Trophoblast cell (in vitro differentiated cells and primary cell): ENCODE measurements at regions not wholly inside any gene's neighbourhood (a gene's known extent, or its start where the extent isn't known, plus 50 kb on each side); places are given as distances from the start of the nearest gene placed in this dataset.

Experiments
- DNase-seq, 2 donors: peaks; one replicate each; pipeline ENCODE4 v3.0.0-alpha.2; 2016
- H2AFZ ChIP-seq: 2 replicates; pipeline ENCODE4 v1.6.1; 2013; ENCODE audit warnings: low read length, moderate library complexity, mild to moderate bottlenecking; ENCODE audit not compliant: insufficient read depth, poor library complexity
- H2AK5ac ChIP-seq: 2 replicates; pipeline ENCODE4 v1.6.1; 2013; ENCODE audit warnings: mild to moderate bottlenecking, low read length
- H2BK120ac ChIP-seq: 2 replicates; pipeline ENCODE4 v1.6.1; 2013; ENCODE audit warnings: low read length, mild to moderate bottlenecking, moderate library complexity; ENCODE audit not compliant: insufficient read depth, poor library complexity
- H2BK12ac ChIP-seq: 2 replicates; pipeline ENCODE4 v1.6.1; 2013; ENCODE audit warnings: mild to moderate bottlenecking, low read length, moderate library complexity
- H2BK5ac ChIP-seq: 2 replicates; pipeline ENCODE4 v1.6.1; 2013; ENCODE audit warnings: low read length, low read depth, moderate library complexity, mild to moderate bottlenecking; ENCODE audit not compliant: poor library complexity
- H3K14ac ChIP-seq: 2 replicates; pipeline ENCODE4 v1.6.1; 2013; ENCODE audit warnings: mild to moderate bottlenecking, low read length
- H3K18ac ChIP-seq: 2 replicates; pipeline ENCODE4 v1.6.1; 2013; ENCODE audit warnings: mild to moderate bottlenecking, low read length
- H3K23ac ChIP-seq: 2 replicates; pipeline ENCODE4 v1.6.1; 2013; ENCODE audit warnings: low read length
- H3K27ac ChIP-seq: 2 replicates; pipeline ENCODE4 v1.5.1; 2013; ENCODE audit warnings: low read depth, mild to moderate bottlenecking, inconsistent platforms, low read length, moderate library complexity
- H3K27me3 ChIP-seq: 2 replicates; pipeline ENCODE4 v1.6.1; 2013; ENCODE audit warnings: inconsistent platforms, mild to moderate bottlenecking, low read length, moderate library complexity; ENCODE audit not compliant: insufficient read depth
- H3K36me3 ChIP-seq, 2 experiments: 1 replicate in 1 of 2; 2 replicates in 1 of 2; pipeline ENCODE4 v1.6.1; 2013; ENCODE audit warnings: low read length in 2 of 2, mild to moderate bottlenecking in 2 of 2, moderate library complexity in 1 of 2; ENCODE audit not compliant: insufficient read depth in 2 of 2, control insufficient read depth in 1 of 2
- H3K4ac ChIP-seq: 2 replicates; pipeline ENCODE4 v1.6.1; 2013; ENCODE audit warnings: low read depth, mild to moderate bottlenecking, low read length, moderate library complexity
- H3K4me1 ChIP-seq, 2 experiments: 1 replicate in 1 of 2; 2 replicates in 1 of 2; pipeline ENCODE4 v1.6.1; 2013; ENCODE audit warnings: low read length in 2 of 2, mild to moderate bottlenecking in 2 of 2, moderate library complexity in 1 of 2; ENCODE audit not compliant: insufficient read depth in 2 of 2, control insufficient read depth in 1 of 2
- H3K4me2 ChIP-seq: 2 replicates; pipeline ENCODE4 v1.6.1; 2013; ENCODE audit warnings: inconsistent platforms, mild to moderate bottlenecking, low read length, moderate library complexity
- H3K4me3 ChIP-seq: 2 replicates; pipeline ENCODE4 v1.5.1; 2013; ENCODE audit warnings: mild to moderate bottlenecking, low read depth, low read length, inconsistent platforms
- H3K79me1 ChIP-seq: one replicate; pipeline ENCODE4 v1.6.1; 2013; ENCODE audit warnings: low read length
- H3K79me2 ChIP-seq: 2 replicates; pipeline ENCODE4 v1.6.1; 2013; ENCODE audit warnings: low read length, mild to moderate bottlenecking; ENCODE audit not compliant: control insufficient read depth, insufficient read depth, poor library complexity
- H3K9ac ChIP-seq: 2 replicates; pipeline ENCODE4 v1.6.1; 2013; ENCODE audit warnings: mild to moderate bottlenecking, low read length
- H3K9me3 ChIP-seq: 2 replicates; pipeline ENCODE4 v1.6.1; 2013; ENCODE audit warnings: low read depth, mild to moderate bottlenecking, control low read depth, inconsistent platforms, low read length; ENCODE audit not compliant: insufficient read depth
- H4K12ac ChIP-seq: 2 replicates; pipeline ENCODE4 v1.6.1; 2013; ENCODE audit warnings: low read depth, mild to moderate bottlenecking, low read length, moderate library complexity
- H4K8ac ChIP-seq: 2 replicates; pipeline ENCODE4 v1.6.1; 2013; ENCODE audit warnings: low read depth, mild to moderate bottlenecking, low read length, moderate library complexity
- H4K91ac ChIP-seq: one replicate; pipeline ENCODE4 v1.6.1; 2013; ENCODE audit warnings: low read depth, mild to moderate bottlenecking, low read length, moderate library complexity
- WGBS: extraction: QIAGEN DNeasy Blood & Tissue Kit; methylation state at CpG from one replicate; pipeline ENCODE4 v1.1.7; 2013; ENCODE audit warnings: missing lambda C conversion rate; ENCODE audit not compliant: insufficient read length, insufficient coverage; ENCODE audit errors: extremely low coverage; 5-methylcytosine and 5-hydroxymethylcytosine counted together

- no CpG with 5 or more reads among the region's 2 CpGs for WGBS
- Histone ChIP-seq H3K23ac (no peak overlapping the region), H3K9me3 (no peaks in the 10 kb centered on the region)
Observed at GRCh38 chr18:56538746-56539145, 99.6 kb downstream of the TXNL1 start.

GRCh38 chr18:56532176-56532840 is 106.1 kb downstream of the TXNL1 start:
- Histone ChIP-seq H3K79me1 (no peaks in the 10 kb centered on the region), H3K27ac (no peak overlapping the region), H2BK12ac (no peak overlapping the region), H3K4me1 (no peaks in the 10 kb centered on the region), H4K12ac (no peak overlapping the region), H3K4me3 (peak overlapping the region; percentile 14), H3K14ac (no peak overlapping the region), H3K23ac (no peak overlapping the region), H2BK5ac (no peak overlapping the region), H3K9ac (no peak overlapping the region), H3K9me3 (no peaks in the 10 kb centered on the region), H3K36me3 (no peaks in the 10 kb centered on the region), H2AFZ (no peak overlapping the region), H4K8ac (no peak overlapping the region), H3K4me2 (no peak overlapping the region), H4K91ac (no peak overlapping the region), H2BK120ac (no peak overlapping the region), H3K79me2 (no peaks in the 10 kb centered on the region), H3K27me3 (no peaks in the 10 kb centered on the region), H3K18ac (no peak overlapping the region), H3K4ac (no peak overlapping the region), H2AK5ac (no peak overlapping the region)
- no CpG with 5 or more reads among the region's 3 CpGs for WGBS
- DNase-seq: no peak

More at GRCh38 chr18:56538746-56539145, 99.6 kb downstream of the TXNL1 start:
- Histone ChIP-seq H3K4me1 (no peaks in the 10 kb centered on the region), H3K14ac (no peak overlapping the region), H3K18ac (no peak overlapping the region), H3K79me1 (no peaks in the 10 kb centered on the region), H3K4ac (no peak overlapping the region), H3K27ac (no peak overlapping the region), H3K27me3 (no peaks in the 10 kb centered on the region), H3K36me3 (no peaks in the 10 kb centered on the region), H3K79me2 (no peaks in the 10 kb centered on the region), H2BK12ac (no peak overlapping the region), H4K12ac (no peak overlapping the region), H2BK5ac (no peak overlapping the region), H3K4me3 (no peak overlapping the region), H3K9ac (no peak overlapping the region), H2AFZ (no peak overlapping the region), H3K4me2 (no peak overlapping the region), H2AK5ac (no peak overlapping the region), H2BK120ac (no peak overlapping the region), H4K8ac (no peak overlapping the region), H4K91ac (no peak overlapping the region)
- DNase-seq: no peak

- H3K4me1 ChIP-seq: no peaks in the 10 kb centered on the region
- no peak overlapping the region for H2AFZ ChIP-seq
- no peak overlapping the region for H3K4ac ChIP-seq
- H2AK5ac ChIP-seq: no peak overlapping the region
- WGBS: no CpG with 5 or more reads among the region's 3 CpGs
- H3K36me3 ChIP-seq: no peaks in the 10 kb centered on the region
- H3K4me3 ChIP-seq: no peak overlapping the region
- H2BK12ac ChIP-seq: no peak overlapping the region
- H3K9ac ChIP-seq: no peak overlapping the region
- no peak overlapping the region for H3K4me2 ChIP-seq
- no peak overlapping the region for H3K18ac ChIP-seq
- no peak overlapping the region for H4K8ac ChIP-seq
- H3K27me3 ChIP-seq: no peaks in the 10 kb centered on the region
- no peaks in the 10 kb centered on the region for H3K79me1 ChIP-seq
- H3K23ac ChIP-seq: no peak overlapping the region
- no peak for DNase-seq
- H3K14ac ChIP-seq: no peak overlapping the region
- no peaks in the 10 kb centered on the region for H3K79me2 ChIP-seq
- no peak overlapping the region for H2BK5ac ChIP-seq
- H2BK120ac ChIP-seq: no peak overlapping the region
- H4K91ac ChIP-seq: no peak overlapping the region
- H3K9me3 ChIP-seq: peaks cover 5% of the 10 kb centered on the region
- H3K27ac ChIP-seq: no peak overlapping the region
- no peak overlapping the region for H4K12ac ChIP-seq
Observed at GRCh38 chr18:56522816-56523215, 115.6 kb downstream of the TXNL1 start.

- DNase-seq: no peak
- no peak overlapping the region for H3K23ac ChIP-seq
- no peak overlapping the region for H3K14ac ChIP-seq
- H3K18ac ChIP-seq: no peak overlapping the region
- peaks cover 5% of the 10 kb centered on the region for H3K9me3 ChIP-seq
- no peak overlapping the region for H3K9ac ChIP-seq
- no peaks in the 10 kb centered on the region for H3K4me1 ChIP-seq
- no peak overlapping the region for H3K4ac ChIP-seq
- no peak overlapping the region for H2BK12ac ChIP-seq
- no peak overlapping the region for H2AFZ ChIP-seq
- no peaks in the 10 kb centered on the region for H3K79me2 ChIP-seq
- H3K4me3 ChIP-seq: no peak overlapping the region
- H3K27me3 ChIP-seq: no peaks in the 10 kb centered on the region
- no peak overlapping the region for H3K27ac ChIP-seq
- no peak overlapping the region for H4K8ac ChIP-seq
- no peak overlapping the region for H4K91ac ChIP-seq
- WGBS: no CpG with 5 or more reads among the region's 3 CpGs
- H2BK120ac ChIP-seq: no peak overlapping the region
- no peaks in the 10 kb centered on the region for H3K79me1 ChIP-seq
- H3K4me2 ChIP-seq: no peak overlapping the region
- H4K12ac ChIP-seq: no peak overlapping the region
- H2BK5ac ChIP-seq: no peak overlapping the region
- H2AK5ac ChIP-seq: no peak overlapping the region
- H3K36me3 ChIP-seq: no peaks in the 10 kb centered on the region
Observed at GRCh38 chr18:56521263-56521662, 117.1 kb downstream of the TXNL1 start.
